Hepatic stellate cell (primary cell): ENCODE measurements at regions not wholly inside any gene's neighbourhood (a gene's known extent, or its start where the extent isn't known, plus 50 kb on each side); places are given as distances from the start of the nearest gene placed in this dataset.

ENCODE experiments used
- DNase-seq: peaks from one replicate; pipeline ENCODE4 v3.0.0; 2011; ENCODE audit warnings: low spot score

GRCh38 chr6:80725156-80725930 lies 618.9 kb downstream of the BCKDHB start:
- peak; percentile 5 for DNase-seq

GRCh38 chr6:80720824-80721223 lies 614.4 kb downstream of the BCKDHB start:
- no peak for DNase-seq

GRCh38 chr6:80714513-80714912 lies 608.0 kb downstream of the BCKDHB start:
- no peak for DNase-seq

GRCh38 chr6:80698459-80698858 lies 592.0 kb downstream of the BCKDHB start:
- no peak for DNase-seq

- DNase-seq: no peak
These were observed 589.8 kb downstream of the BCKDHB start for GRCh38 chr6:80696268-80696667.

- DNase-seq: no peak
These were observed 584.2 kb downstream of the BCKDHB start for GRCh38 chr6:80690551-80691131.

- no peak for DNase-seq
These were observed 583.4 kb downstream of the BCKDHB start for GRCh38 chr6:80689716-80690395.

GRCh38 chr6:80679992-80680391 lies 573.5 kb downstream of the BCKDHB start:
- DNase-seq: no peak

- DNase-seq: no peak
These were observed 569.9 kb downstream of the BCKDHB start for GRCh38 chr6:80676386-80676785.

- no peak for DNase-seq
These were observed 568.2 kb downstream of the BCKDHB start for GRCh38 chr6:80674669-80675068.

GRCh38 chr6:80673367-80673766 lies 566.9 kb downstream of the BCKDHB start:
- DNase-seq: no peak

GRCh38 chr6:80667006-80667405 lies 560.5 kb downstream of the BCKDHB start:
- DNase-seq: no peak

GRCh38 chr6:80658926-80659325 lies 552.5 kb downstream of the BCKDHB start:
- no peak for DNase-seq

- no peak for DNase-seq
These were observed 540.7 kb downstream of the BCKDHB start for GRCh38 chr6:80647156-80647555.

- no peak for DNase-seq
These were observed 537.4 kb downstream of the BCKDHB start for GRCh38 chr6:80643881-80644280.

- no peak for DNase-seq
These were observed 536.0 kb downstream of the BCKDHB start for GRCh38 chr6:80642452-80642851.

- DNase-seq: no peak
These were observed 535.1 kb downstream of the BCKDHB start for GRCh38 chr6:80641591-80641990.

- no peak for DNase-seq
These were observed 533.7 kb downstream of the BCKDHB start for GRCh38 chr6:80640176-80640575.

- DNase-seq: no peak
These were observed 532.7 kb downstream of the BCKDHB start for GRCh38 chr6:80639181-80639629.

GRCh38 chr6:80638213-80639055 lies 532.0 kb downstream of the BCKDHB start:
- peak; percentile 28 for DNase-seq

- no peak for DNase-seq
These were observed 530.8 kb downstream of the BCKDHB start for GRCh38 chr6:80637312-80637711.

- no peak for DNase-seq
These were observed 530.2 kb downstream of the BCKDHB start for GRCh38 chr6:80636689-80637088.
